GM21786 (cell line): ENCODE measurements at regions not wholly inside any gene's neighbourhood (a gene's known extent, or its start where the extent isn't known, plus 50 kb on each side); places are given as distances from the start of the nearest gene placed in this dataset.
"Not testable (repeated sequence)": the region's sequence is repeated elsewhere in the genome, so short reads cannot be mapped to it uniquely, and the experiment has no call there.

ENCODE experiments used
- ATAC-seq: cut with Tn5 transposase; IDR thresholded peaks from one replicate; pipeline ENCODE4 v1.9.1; 2021; ENCODE audit not compliant: unreplicated experiment

GRCh38 chr1:201636510-201636971, 97.6 kb downstream of the NAV1 start:
- no peak for ATAC-seq

GRCh38 chr1:201637282-201638079, 98.6 kb downstream of the NAV1 start:
- ATAC-seq, result no peak

- ATAC-seq, result no peak
Observed at GRCh38 chr1:201639391-201639790, 100.5 kb downstream of the NAV1 start.

- ATAC-seq, result no peak
Observed at GRCh38 chr1:201639826-201640225, 100.9 kb downstream of the NAV1 start.

- no peak for ATAC-seq
Observed at GRCh38 chr1:201640624-201641023, 101.7 kb downstream of the NAV1 start.

GRCh38 chr1:201641524-201642253, 102.8 kb downstream of the NAV1 start:
- ATAC-seq, result no peak

GRCh38 chr1:201643835-201644104, 104.8 kb downstream of the NAV1 start:
- ATAC-seq, result no peak

- no peak for ATAC-seq
Observed at GRCh38 chr1:201644197-201644596, 105.3 kb downstream of the NAV1 start.

GRCh38 chr1:201645000-201645399, 106.1 kb downstream of the NAV1 start:
- not testable (repeated sequence) for ATAC-seq

- ATAC-seq, result no peak
Observed at GRCh38 chr1:201645956-201646355, 107.0 kb downstream of the NAV1 start.

- no peak for ATAC-seq
Observed at GRCh38 chr1:201646411-201647022, 107.6 kb downstream of the NAV1 start.

GRCh38 chr1:201647094-201647493, 108.2 kb downstream of the NAV1 start:
- no peak for ATAC-seq

- no peak for ATAC-seq
Observed at GRCh38 chr1:201647722-201648065, 108.8 kb downstream of the NAV1 start.

GRCh38 chr1:201648066-201648906, 109.4 kb downstream of the NAV1 start:
- no peak for ATAC-seq

- no peak for ATAC-seq
Observed at GRCh38 chr1:201648907-201649721, 110.2 kb downstream of the NAV1 start.

- no peak for ATAC-seq
Observed at GRCh38 chr1:201649761-201650622, 111.1 kb downstream of the NAV1 start.

- no peak for ATAC-seq
Observed at GRCh38 chr1:201650623-201650933, 111.7 kb downstream of the NAV1 start.

- no peak for ATAC-seq
Observed at GRCh38 chr1:201652181-201652580, 113.3 kb downstream of the NAV1 start.

GRCh38 chr1:201653233-201653632, 114.3 kb downstream of the NAV1 start:
- ATAC-seq, result no peak

GRCh38 chr1:201653883-201654282, 115.0 kb downstream of the NAV1 start:
- no peak for ATAC-seq
